Heart right ventricle (tissue), 16 donors: ENCODE measurements at regions not wholly inside any gene's neighbourhood (a gene's known extent, or its start where the extent isn't known, plus 50 kb on each side); places are given as distances from the start of the nearest gene placed in this dataset.

Experiments used
- ATAC-seq, 8 donors: fragments of 200-7000 bp; cut with Tn5 transposase; one replicate each; pipeline ENCODE4 v1.9.1; 2020; ENCODE audit warnings: mild to moderate bottlenecking in 8 of 8, moderate library complexity in 8 of 8, moderate number of reproducible peaks in 1 of 8
- DNase-seq, 2 donors: peaks; one replicate each; pipeline ENCODE4 v3.0.0-alpha.2; 2020
- H3K27ac ChIP-seq, 10 donors: fragments of 200-600 bp; sonication (generic) in 2 of 10; one replicate each; pipeline versions ENCODE4 v1.5.0 to v1.8.0; 2020 to 2022; ENCODE audit warnings: mild to moderate bottlenecking in 3 of 10
- H3K27me3 ChIP-seq, 7 donors: fragments of 200-600 bp; one replicate each; pipeline ENCODE4 v1.8.0; 2021 to 2022; ENCODE audit warnings: mild to moderate bottlenecking in 2 of 7
- H3K36me3 ChIP-seq, 9 donors: fragments of 200-600 bp; sonication (generic) in 1 of 9; one replicate each; pipeline versions ENCODE4 v1.5.0 to v1.8.0; 2020 to 2022; ENCODE audit warnings: mild to moderate bottlenecking in 2 of 9
- H3K4me1 ChIP-seq, 9 donors: fragments of 200-600 bp; sonication (generic) in 1 of 9; one replicate each; pipeline versions ENCODE4 v1.5.0 to v1.8.0; 2020 to 2022; ENCODE audit warnings: mild to moderate bottlenecking in 4 of 9
- H3K4me3 ChIP-seq, 10 donors: fragments of 200-600 bp; sonication (generic) in 2 of 10; one replicate each; pipeline versions ENCODE4 v1.5.0 to v1.8.0; 2020 to 2022; ENCODE audit warnings: mild to moderate bottlenecking in 7 of 10, moderate library complexity in 2 of 10
- H3K9me3 ChIP-seq, 11 donors: fragments of 200-600 bp in 10 of 11; sonication (generic) in 2 of 11; one replicate each; pipeline versions ENCODE4 v1.5.0 to v1.8.0; 2013 to 2022; ENCODE audit warnings: mild to moderate bottlenecking in 2 of 11, control low read depth in 1 of 11, moderate library complexity in 1 of 11
- WGBS, 2 donors: extraction: QIAGEN DNeasy Blood & Tissue Kit; methylation state at CpG; one replicate each; pipeline ENCODE4 v1.1.7; 2013; ENCODE audit warnings: inconsistent platforms in 1 of 2; 5-methylcytosine and 5-hydroxymethylcytosine counted together
- intact Hi-C, 10 donors: fragments of 100-400 bp; cut with DNase I; formaldehyde crosslinking; loops; one replicate each; pipeline versions ENCODE4 v1.11.1 to v1.14.2; 2022
- TF ChIP-seq, protein P1 (sequence below), 9 donors: fragments of 200-600 bp; sonication (generic) in 2 of 9; IDR thresholded peaks; one replicate each; pipeline versions ENCODE4 v1.5.0 to v1.8.0; 2021 to 2022; ENCODE audit warnings: antibody characterized with exemption in 9 of 9, mild to moderate bottlenecking in 5 of 9, moderate library complexity in 1 of 9
- donor health status: Arrhythmogenic right ventricular cardiomyopathy.
- donor health status: ischemic (EF 13 %, LVEDD 7.1; RV severe dilation, severe dysfunction).
- donor health status: healthy with polysubstance abuse.
- donor health status: DM: no; HTN: yes; CAD: no.
- donor health status: DM: no; HTN: no; CAD: no.
- donor health status: ischemic (EF 25% LVEDD 6.9; RV normal size, moderate dysfunction).
- donor health status: ischemic (EF 25% LVEDD 5.7; RV mildly dilated, moderate dysfunction).
- donor health status: healthy.
- donor health status: DM: yes; HTN: yes; CAD: no.
- donor health status: Ischemic cardiomyopathy.
- donor health status: ischemic (EF 35%, LVEDD 5.7; RV mildly dilated, moderate dysfunction).
- donor health status: nonischemic (EF 11% LVEDD 7.7; RV severe dilation, severe dysfunction).
- donor health status: DM: yes; HTN: yes; CAD: no.
- donor health status: PGD.
- donor health status: ischemic (EF 29% LVEDD 5.4; RV normal size, mild dysfunction).
- donor health status: nonischemic (EF 23%, LVEDD 6.1; RV moderate dilation, normal function).

DNA sequence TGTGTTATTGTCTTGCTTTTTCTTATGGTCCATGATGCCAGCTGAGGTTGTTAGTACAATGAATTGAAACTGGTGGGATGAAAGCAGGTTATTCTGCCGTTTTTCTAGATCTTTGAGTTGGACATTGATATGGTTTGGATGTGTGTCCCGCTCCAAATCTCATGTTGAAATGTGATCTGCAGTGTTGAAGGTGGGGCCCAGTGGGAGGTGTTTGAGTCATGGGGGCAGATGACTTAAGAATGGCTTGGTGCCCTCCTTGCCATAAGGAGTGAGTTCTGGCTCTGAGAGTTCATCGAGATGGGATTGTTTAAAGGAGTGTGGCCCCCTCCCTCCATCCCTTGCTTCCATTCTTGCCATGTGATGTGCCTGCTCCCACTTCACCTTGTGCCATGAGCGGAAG, 80.3 kb upstream of the PIAS1 start:
- peaks cover 0 to 14% (median 0%) of the 10 kb centered on the region in 11 donors for H3K9me3 ChIP-seq
- no peaks in the 10 kb centered on the region for H3K27me3 ChIP-seq
- no peaks in the 10 kb centered on the region for H3K4me1 ChIP-seq
- no peak overlapping the region for H3K4me3 ChIP-seq
- WGBS, 2 donors: 90 to 94% methylated on average over 4 of the region's 4 CpGs
- DNase-seq (no peak), ATAC-seq (no peak)
- TF ChIP-seq, protein P1, sequence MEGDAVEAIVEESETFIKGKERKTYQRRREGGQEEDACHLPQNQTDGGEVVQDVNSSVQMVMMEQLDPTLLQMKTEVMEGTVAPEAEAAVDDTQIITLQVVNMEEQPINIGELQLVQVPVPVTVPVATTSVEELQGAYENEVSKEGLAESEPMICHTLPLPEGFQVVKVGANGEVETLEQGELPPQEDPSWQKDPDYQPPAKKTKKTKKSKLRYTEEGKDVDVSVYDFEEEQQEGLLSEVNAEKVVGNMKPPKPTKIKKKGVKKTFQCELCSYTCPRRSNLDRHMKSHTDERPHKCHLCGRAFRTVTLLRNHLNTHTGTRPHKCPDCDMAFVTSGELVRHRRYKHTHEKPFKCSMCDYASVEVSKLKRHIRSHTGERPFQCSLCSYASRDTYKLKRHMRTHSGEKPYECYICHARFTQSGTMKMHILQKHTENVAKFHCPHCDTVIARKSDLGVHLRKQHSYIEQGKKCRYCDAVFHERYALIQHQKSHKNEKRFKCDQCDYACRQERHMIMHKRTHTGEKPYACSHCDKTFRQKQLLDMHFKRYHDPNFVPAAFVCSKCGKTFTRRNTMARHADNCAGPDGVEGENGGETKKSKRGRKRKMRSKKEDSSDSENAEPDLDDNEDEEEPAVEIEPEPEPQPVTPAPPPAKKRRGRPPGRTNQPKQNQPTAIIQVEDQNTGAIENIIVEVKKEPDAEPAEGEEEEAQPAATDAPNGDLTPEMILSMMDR (IDR thresholded peaks at IDR 0.05): no peak
- intact Hi-C loops: no loop called here
- H3K36me3 ChIP-seq: no peaks in the 10 kb centered on the region
- H3K27ac ChIP-seq: no peak overlapping the region

DNA sequence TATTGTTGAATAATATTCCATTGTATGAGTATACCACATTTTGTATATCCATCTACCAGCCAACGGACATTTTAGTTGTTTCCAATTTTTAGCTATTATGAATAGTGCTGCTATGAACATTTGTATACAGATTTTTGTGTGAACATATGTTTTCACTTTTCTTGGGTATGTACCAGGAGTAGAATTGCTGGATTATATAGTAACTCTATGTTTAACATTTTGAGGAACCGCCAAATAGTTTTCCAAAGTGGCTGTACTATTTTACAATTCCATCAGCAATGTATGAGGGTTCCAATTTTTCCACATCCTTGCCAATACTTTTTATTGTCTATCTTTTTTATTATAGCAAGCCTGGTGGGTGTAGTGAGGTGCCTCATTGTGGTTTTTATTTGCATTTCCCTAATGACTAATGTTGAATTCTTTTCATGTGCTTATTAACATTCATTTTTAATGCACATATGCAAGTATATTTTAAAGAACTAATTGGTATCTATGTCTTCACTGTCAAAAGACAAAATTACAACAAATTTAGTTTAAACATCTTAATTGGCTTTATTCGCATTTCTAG, 77.5 kb upstream of the PIAS1 start:
- no peak for DNase-seq
- H3K27me3 ChIP-seq: no peaks in the 10 kb centered on the region
- H3K4me3 ChIP-seq: no peak overlapping the region
- H3K27ac ChIP-seq: no peak overlapping the region
- WGBS, 2 donors: 96 to 97% methylated on average over 3 of the region's 3 CpGs
- H3K4me1 ChIP-seq: no peaks in the 10 kb centered on the region
- peaks cover 0 to 14% (median 0%) of the 10 kb centered on the region in 11 donors for H3K9me3 ChIP-seq
- TF ChIP-seq, protein P1 (IDR thresholded peaks at IDR 0.05): no peak
- H3K36me3 ChIP-seq: no peaks in the 10 kb centered on the region
- intact Hi-C loops: no loop called here
- no peak for ATAC-seq

DNA sequence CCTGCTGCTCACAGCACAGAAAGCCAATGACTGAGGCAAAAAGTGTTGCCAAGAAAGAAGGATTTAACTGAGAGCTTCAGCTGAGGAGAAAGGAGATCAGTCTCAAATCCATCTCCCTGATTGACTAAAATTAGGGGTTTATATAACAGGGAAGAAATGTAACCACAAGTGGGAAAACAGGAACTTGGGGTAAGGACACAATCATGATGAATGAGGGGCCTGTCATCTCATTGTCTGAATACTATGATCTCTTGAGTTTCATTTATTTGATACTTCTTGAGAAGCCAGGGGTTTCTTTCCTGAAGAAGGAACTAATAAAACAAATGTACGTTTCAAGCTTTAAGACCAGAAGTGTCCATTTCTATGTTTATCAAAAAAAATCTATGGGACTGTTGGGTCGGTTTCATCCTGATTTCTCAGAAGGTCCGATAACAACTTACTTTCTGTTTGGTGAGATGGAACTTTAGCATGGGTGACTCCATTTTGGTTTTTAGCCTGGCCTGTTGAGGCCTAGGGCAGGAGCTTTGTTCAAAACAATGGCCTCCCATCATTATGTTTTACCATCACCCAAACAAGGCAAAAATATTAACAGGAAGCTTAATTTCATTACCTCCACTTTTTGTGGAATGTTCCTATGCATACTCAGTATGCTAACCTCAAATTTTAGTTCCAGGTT, 76.6 kb upstream of the PIAS1 start:
- ATAC-seq (no peak), DNase-seq (no peak)
- Histone ChIP-seq H3K4me1 (no peaks in the 10 kb centered on the region), H3K36me3 (no peaks in the 10 kb centered on the region), H3K27ac (no peak overlapping the region), H3K27me3 (no peaks in the 10 kb centered on the region), H3K9me3 (peaks cover 0 to 14% (median 0%) of the 10 kb centered on the region in 11 donors), H3K4me3 (no peak overlapping the region)
- 95 to 96% methylated on average over 3 of the region's 3 CpGs for WGBS, 2 donors
- TF ChIP-seq, protein P1 (IDR thresholded peaks at IDR 0.05): no peak
- intact Hi-C loops: no loop called here

DNA sequence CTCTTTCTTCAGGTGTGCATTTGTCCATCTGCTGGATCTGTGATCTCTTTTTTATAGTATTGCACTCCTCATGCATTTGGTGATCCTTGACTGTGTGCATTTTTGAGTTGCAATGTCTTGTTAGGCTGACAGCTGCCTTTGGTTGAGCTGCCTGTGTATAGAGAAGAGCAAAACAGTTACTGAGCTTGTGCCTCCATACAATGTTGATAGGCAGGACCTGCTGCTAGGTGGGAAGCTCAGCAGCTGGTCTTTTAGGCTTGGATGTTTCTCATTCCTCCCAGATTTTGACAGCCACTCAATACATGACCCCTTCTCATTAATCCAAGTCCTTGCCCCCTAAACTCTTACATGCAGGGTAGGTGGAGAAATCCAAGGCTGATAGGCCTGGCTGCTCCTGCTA, 74.8 kb upstream of the PIAS1 start:
- no peaks in the 10 kb centered on the region for H3K27me3 ChIP-seq
- H3K4me1 ChIP-seq: no peaks in the 10 kb centered on the region
- DNase-seq (no peak), ATAC-seq (no peak)
- no peaks in the 10 kb centered on the region for H3K36me3 ChIP-seq
- TF ChIP-seq, protein P1 (IDR thresholded peaks at IDR 0.05): no peak
- H3K9me3 ChIP-seq: peaks cover 0 to 14% (median 0%) of the 10 kb centered on the region in 11 donors
- no peak overlapping the region for H3K4me3 ChIP-seq
- intact Hi-C loops: no loop called here
- H3K27ac ChIP-seq: no peak overlapping the region
